SK-N-SH (cell line): ENCODE measurements at regions not wholly inside any gene's neighbourhood (a gene's known extent, or its start where the extent isn't known, plus 50 kb on each side); places are given as distances from the start of the nearest gene placed in this dataset.

ENCODE experiments used
- CTCF ChIA-PET: fragments of 300-600, 350-600 bp; formaldehyde crosslinking; extraction: SDS; loops from one replicate; lab custom pipeline; 2021; lab: Yijun Ruan, JAX
- POLR2A ChIA-PET: fragments of 350-600 bp; sonication (Branson Sonifier 250); formaldehyde crosslinking; extraction: SDS; loops from one replicate; lab custom pipeline; 2020; ENCODE audit warnings: antibody characterized with exemption, inconsistent platforms; lab: Yijun Ruan, JAX
- DNase-seq: peaks from one replicate; pipeline ENCODE4 v3.0.0; 2012
- H2AFZ ChIP-seq: fragments of 200-600 bp; sonication (generic); 2 replicates; pipeline ENCODE4 v1.8.1; 2016; ENCODE audit warnings: antibody characterized with exemption, mild to moderate bottlenecking, low read depth
- H3F3A ChIP-seq: fragments of 200-600 bp; sonication (generic); replicated peaks from 2 replicates; pipeline ENCODE3; 2016; ENCODE audit warnings: antibody characterized with exemption, mild to moderate bottlenecking; ENCODE audit not compliant: insufficient read depth
- H3K27ac ChIP-seq, 2 experiments: fragments of 200-500 bp in 1 of 2; fragments of 200-600 bp in 1 of 2; sonication (Bioruptor generic) in 1 of 2; sonication (generic), shearing (Covaris generic) in 1 of 2; 2 replicates each; pipeline versions ENCODE4 v1.5.1 to v1.6.1; 2014 to 2016; ENCODE audit warnings: low read depth in 2 of 2, inconsistent platforms in 1 of 2, low read length in 1 of 2, mild to moderate bottlenecking in 1 of 2, mixed read lengths in 1 of 2
- H3K27me3 ChIP-seq: fragments of 200-600 bp; sonication (generic), shearing (Covaris generic); 2 replicates; pipeline ENCODE4 v1.6.1; 2016; ENCODE audit warnings: mixed run types; ENCODE audit not compliant: insufficient read depth
- H3K36me3 ChIP-seq, 2 experiments: fragments of 200-500 bp in 1 of 2; fragments of 200-600 bp in 1 of 2; sonication (Bioruptor generic) in 1 of 2; sonication (generic) in 1 of 2; replicated peaks in 1 of 2; 2 replicates each; pipeline versions ENCODE3 to v1.5.1; 2014 to 2016; ENCODE audit warnings: low read length in 1 of 2, mild to moderate bottlenecking in 1 of 2; ENCODE audit not compliant: insufficient read depth in 2 of 2, control insufficient read depth in 1 of 2
- H3K4me1 ChIP-seq, 2 experiments: fragments of 200-500 bp in 1 of 2; fragments of 200-600 bp in 1 of 2; sonication (Bioruptor generic) in 1 of 2; sonication (generic), shearing (Covaris generic) in 1 of 2; 2 replicates each; pipeline versions ENCODE4 v1.5.1 to v1.6.1; 2014 to 2016; ENCODE audit warnings: low read depth in 1 of 2, low read length in 1 of 2, mixed run types in 1 of 2; ENCODE audit not compliant: insufficient read depth in 2 of 2, control insufficient read depth in 1 of 2
- H3K4me2 ChIP-seq: fragments of 200-600 bp; sonication (generic), shearing (Covaris generic); 2 replicates; pipeline ENCODE4 v1.6.1; 2017; ENCODE audit warnings: mixed run types
- H3K4me3 ChIP-seq, 2 experiments: fragments of 200-500 bp in 1 of 2; fragments of 200-600 bp in 1 of 2; sonication (Bioruptor generic) in 1 of 2; sonication (generic), shearing (Covaris generic) in 1 of 2; 2 replicates each; pipeline versions ENCODE4 v1.5.1 to v1.8.1; 2014 to 2016; ENCODE audit warnings: low read depth in 2 of 2, inconsistent platforms in 1 of 2, low read length in 1 of 2, mild to moderate bottlenecking in 1 of 2, mixed read lengths in 1 of 2, moderate library complexity in 1 of 2
- H3K79me2 ChIP-seq: fragments of 200-600 bp; sonication (generic); 2 replicates; pipeline ENCODE4 v1.8.1; 2017; ENCODE audit warnings: mild to moderate bottlenecking; ENCODE audit not compliant: insufficient read depth
- H3K9ac ChIP-seq: fragments of 200-600 bp; sonication (generic); 2 replicates; pipeline ENCODE4 v1.6.1; 2017; ENCODE audit warnings: mixed run types
- H3K9me2 ChIP-seq: fragments of 200-600 bp; sonication (generic); 2 replicates; pipeline ENCODE4 v1.6.1; 2017; ENCODE audit warnings: mixed run types
- H3K9me3 ChIP-seq: fragments of 200-600 bp; sonication (generic); 2 replicates; pipeline ENCODE4 v1.6.1; 2017; ENCODE audit warnings: mixed run types, mild to moderate bottlenecking, moderate library complexity
- H4K20me1 ChIP-seq: fragments of 200-600 bp; sonication (generic); 2 replicates; pipeline ENCODE4 v1.6.1; 2017; ENCODE audit warnings: mild to moderate bottlenecking, mixed run types; ENCODE audit not compliant: insufficient read depth
- ELF1 ChIP-seq: IDR thresholded peaks from 2 replicates; pipeline ENCODE4 v1.4.0; 2012
- EP300 ChIP-seq, 2 experiments: IDR thresholded peaks; 2 replicates each; pipeline versions ENCODE4 v1.4.0 to v1.6.1; 2012; ENCODE audit warnings: borderline replicate concordance in 1 of 2, low read depth in 1 of 2, low read length in 1 of 2
- EZH2phosphoT487 ChIP-seq: fragments of 200-600 bp; sonication (generic); IDR thresholded peaks from 2 replicates; pipeline ENCODE4 v1.6.1; 2017; ENCODE audit warnings: low read depth, mixed run types, mild to moderate bottlenecking, antibody characterized with exemption, moderate library complexity, borderline replicate concordance
- FOXJ3 ChIP-seq: sonication (generic); formaldehyde crosslinking; IDR thresholded peaks from 2 replicates; pipeline ENCODE4 v1.5.1; 2020; ENCODE audit warnings: mild to moderate bottlenecking, missing genetic modification reagents
- FOXM1 ChIP-seq: IDR thresholded peaks from 2 replicates; pipeline ENCODE4 v1.4.0; 2012; ENCODE audit warnings: low read depth, mild to moderate bottlenecking
- GABPA ChIP-seq: IDR thresholded peaks from 2 replicates; pipeline ENCODE4 v1.4.0; 2012; ENCODE audit warnings: low read depth, mild to moderate bottlenecking
- NFIC ChIP-seq: IDR thresholded peaks from 2 replicates; pipeline ENCODE4 v1.4.0; 2012; ENCODE audit warnings: borderline replicate concordance
- RCOR1 ChIP-seq: fragments of 150-350 bp; IDR thresholded peaks from 2 replicates; pipeline ENCODE4 v1.6.1; 2017; ENCODE audit warnings: antibody characterized with exemption, low read length
- RXRA ChIP-seq: IDR thresholded peaks from 2 replicates; pipeline ENCODE4 v1.4.0; 2012; ENCODE audit warnings: low read depth, mild to moderate bottlenecking, borderline replicate concordance
- USF2 ChIP-seq: fragments of 150-350 bp; IDR thresholded peaks from 2 replicates; pipeline ENCODE4 v1.6.1; 2017; ENCODE audit warnings: antibody characterized with exemption, low read length, low read depth, borderline replicate concordance
- WGBS: methylation state at CpG from one replicate; pipeline ENCODE4 v1.1.6; 2017; ENCODE audit warnings: low lambda C conversion rate; 5-methylcytosine and 5-hydroxymethylcytosine counted together
- TF ChIP-seq, protein P1 (sequence below): IDR thresholded peaks from 2 replicates; pipeline ENCODE4 v1.6.1; 2012; ENCODE audit warnings: mild to moderate bottlenecking, low read depth, low read length, moderate library complexity
- TF ChIP-seq, protein P2 (sequence below): fragments of 200-600 bp; sonication (generic); IDR thresholded peaks from 2 replicates; pipeline ENCODE4 v1.6.1; 2017; ENCODE audit warnings: antibody characterized with exemption, mild to moderate bottlenecking, moderate library complexity

- TF ChIP-seq, protein P1, sequence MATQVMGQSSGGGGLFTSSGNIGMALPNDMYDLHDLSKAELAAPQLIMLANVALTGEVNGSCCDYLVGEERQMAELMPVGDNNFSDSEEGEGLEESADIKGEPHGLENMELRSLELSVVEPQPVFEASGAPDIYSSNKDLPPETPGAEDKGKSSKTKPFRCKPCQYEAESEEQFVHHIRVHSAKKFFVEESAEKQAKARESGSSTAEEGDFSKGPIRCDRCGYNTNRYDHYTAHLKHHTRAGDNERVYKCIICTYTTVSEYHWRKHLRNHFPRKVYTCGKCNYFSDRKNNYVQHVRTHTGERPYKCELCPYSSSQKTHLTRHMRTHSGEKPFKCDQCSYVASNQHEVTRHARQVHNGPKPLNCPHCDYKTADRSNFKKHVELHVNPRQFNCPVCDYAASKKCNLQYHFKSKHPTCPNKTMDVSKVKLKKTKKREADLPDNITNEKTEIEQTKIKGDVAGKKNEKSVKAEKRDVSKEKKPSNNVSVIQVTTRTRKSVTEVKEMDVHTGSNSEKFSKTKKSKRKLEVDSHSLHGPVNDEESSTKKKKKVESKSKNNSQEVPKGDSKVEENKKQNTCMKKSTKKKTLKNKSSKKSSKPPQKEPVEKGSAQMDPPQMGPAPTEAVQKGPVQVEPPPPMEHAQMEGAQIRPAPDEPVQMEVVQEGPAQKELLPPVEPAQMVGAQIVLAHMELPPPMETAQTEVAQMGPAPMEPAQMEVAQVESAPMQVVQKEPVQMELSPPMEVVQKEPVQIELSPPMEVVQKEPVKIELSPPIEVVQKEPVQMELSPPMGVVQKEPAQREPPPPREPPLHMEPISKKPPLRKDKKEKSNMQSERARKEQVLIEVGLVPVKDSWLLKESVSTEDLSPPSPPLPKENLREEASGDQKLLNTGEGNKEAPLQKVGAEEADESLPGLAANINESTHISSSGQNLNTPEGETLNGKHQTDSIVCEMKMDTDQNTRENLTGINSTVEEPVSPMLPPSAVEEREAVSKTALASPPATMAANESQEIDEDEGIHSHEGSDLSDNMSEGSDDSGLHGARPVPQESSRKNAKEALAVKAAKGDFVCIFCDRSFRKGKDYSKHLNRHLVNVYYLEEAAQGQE = no peak
- TF ChIP-seq, protein P2, sequence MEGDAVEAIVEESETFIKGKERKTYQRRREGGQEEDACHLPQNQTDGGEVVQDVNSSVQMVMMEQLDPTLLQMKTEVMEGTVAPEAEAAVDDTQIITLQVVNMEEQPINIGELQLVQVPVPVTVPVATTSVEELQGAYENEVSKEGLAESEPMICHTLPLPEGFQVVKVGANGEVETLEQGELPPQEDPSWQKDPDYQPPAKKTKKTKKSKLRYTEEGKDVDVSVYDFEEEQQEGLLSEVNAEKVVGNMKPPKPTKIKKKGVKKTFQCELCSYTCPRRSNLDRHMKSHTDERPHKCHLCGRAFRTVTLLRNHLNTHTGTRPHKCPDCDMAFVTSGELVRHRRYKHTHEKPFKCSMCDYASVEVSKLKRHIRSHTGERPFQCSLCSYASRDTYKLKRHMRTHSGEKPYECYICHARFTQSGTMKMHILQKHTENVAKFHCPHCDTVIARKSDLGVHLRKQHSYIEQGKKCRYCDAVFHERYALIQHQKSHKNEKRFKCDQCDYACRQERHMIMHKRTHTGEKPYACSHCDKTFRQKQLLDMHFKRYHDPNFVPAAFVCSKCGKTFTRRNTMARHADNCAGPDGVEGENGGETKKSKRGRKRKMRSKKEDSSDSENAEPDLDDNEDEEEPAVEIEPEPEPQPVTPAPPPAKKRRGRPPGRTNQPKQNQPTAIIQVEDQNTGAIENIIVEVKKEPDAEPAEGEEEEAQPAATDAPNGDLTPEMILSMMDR = no peak
- TF ChIP-seq NFIC = no peak
- no peak for TF ChIP-seq RCOR1
- TF ChIP-seq GABPA = no peak
- no peak for TF ChIP-seq USF2
- TF ChIP-seq ELF1 = no peak
- no peak for TF ChIP-seq EZH2phosphoT487
Measured at GRCh38 chr7:131131012-131131745, 196.5 kb upstream of the MKLN1 start (continued).

DNA sequence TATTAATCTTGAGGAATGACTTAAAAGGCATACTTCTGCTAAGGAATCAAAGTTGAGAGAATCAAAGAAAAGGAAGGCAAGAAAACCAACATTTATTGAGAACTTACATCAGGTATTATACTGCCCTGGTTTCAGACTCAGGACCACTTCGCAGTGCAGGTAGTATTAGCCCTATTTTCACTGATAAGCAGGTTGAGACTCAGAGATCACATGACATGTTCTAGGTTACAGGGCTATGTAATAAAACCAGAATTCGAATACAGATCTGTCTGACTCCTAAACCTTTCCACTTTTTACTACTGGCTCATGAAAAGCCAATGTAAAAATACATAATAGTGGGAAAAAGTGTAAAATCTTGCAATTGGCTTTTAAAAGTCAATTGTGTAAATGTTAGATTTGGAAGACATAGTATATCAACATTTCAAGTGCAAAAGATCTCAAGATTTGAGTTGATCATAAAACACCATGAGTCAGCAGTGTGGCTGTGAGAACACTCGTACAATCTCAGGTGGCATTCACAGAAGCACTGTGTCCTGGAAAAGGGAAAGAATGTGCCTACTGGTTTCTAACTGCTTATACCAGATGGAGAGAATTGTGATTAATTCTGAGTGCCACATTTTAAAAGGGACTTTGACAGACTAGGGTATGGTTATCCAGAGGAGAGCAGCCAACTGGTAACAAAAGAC lies 195.8 kb upstream of the MKLN1 start:
- Histone ChIP-seq H3K9me2 (no peaks in the 10 kb centered on the region), H3F3A (no peaks in the 10 kb centered on the region), H2AFZ (no peak overlapping the region), H3K9me3 (no peaks in the 10 kb centered on the region), H3K36me3 (no peaks in the 10 kb centered on the region), H3K4me3 (no peak overlapping the region), H3K4me2 (no peak overlapping the region), H3K27me3 (no peaks in the 10 kb centered on the region), H3K4me1 (no peaks in the 10 kb centered on the region)
- ChIA-PET POLR2A (no interaction called here), CTCF (interaction anchor here (1.2 kb wide), 1 partner anchor 8 kb away, joined by 3 read pairs; no protein-coding TSS in a partner anchor)
- WGBS = 92% methylated on average over 3 of the region's 3 CpGs
- TF ChIP-seq RCOR1 = no peak
- TF ChIP-seq EP300 (IDR thresholded peaks at IDR 0.05; ENCODE audit: borderline replicate concordance in 1 of 2, low read depth in 1 of 2, low read length in 1 of 2) = no peak
- TF ChIP-seq FOXJ3 (CRISPR knock-in tag) = no peak
- TF ChIP-seq EZH2phosphoT487 = no peak
- no peak for TF ChIP-seq RXRA
- no peak for TF ChIP-seq FOXM1
- TF ChIP-seq, protein P2 = no peak
- TF ChIP-seq ELF1 = no peak
- TF ChIP-seq NFIC = no peak
- TF ChIP-seq, all 33 proteins: peak for 0
- no peak overlapping the region for H3K9ac ChIP-seq
- H3K79me2 ChIP-seq = no peaks in the 10 kb centered on the region
- no peaks in the 10 kb centered on the region for H4K20me1 ChIP-seq
- no peak overlapping the region for H3K27ac ChIP-seq
- DNase-seq = no peak
